Natural killer cell (primary cell): ENCODE measurements at regions not wholly inside any gene's neighbourhood (a gene's known extent, or its start where the extent isn't known, plus 50 kb on each side); places are given as distances from the start of the nearest gene placed in this dataset.

Experiments
- ATAC-seq, 3 donors: fragments of 150-1000 bp in 2 of 3; fragments of 200-7000 bp in 1 of 3; cut with Tn5 transposase; 1 replicate in 1 of 3; 2 replicates in 2 of 3; pipeline ENCODE4 v1.10.0; 2021; ENCODE audit warnings: mild to moderate bottlenecking in 2 of 3, moderate library complexity in 2 of 3
- DNase-seq, 2 donors: peaks; one replicate each; pipeline versions ENCODE4 v3.0.0 to v3.0.0-alpha.2; 2013 to 2021; ENCODE audit warnings: mixed read lengths in 1 of 2
- H3K27ac ChIP-seq: one replicate; pipeline ENCODE4 v1.5.1; 2013; ENCODE audit warnings: mild to moderate bottlenecking, low read length
- H3K27me3 ChIP-seq: one replicate; pipeline ENCODE4 v1.6.1; 2013; ENCODE audit warnings: low read length; ENCODE audit not compliant: control insufficient read depth, insufficient read depth
- H3K36me3 ChIP-seq: one replicate; pipeline ENCODE4 v1.6.1; 2013; ENCODE audit warnings: low read length; ENCODE audit not compliant: control insufficient read depth, insufficient read depth
- H3K4me1 ChIP-seq: one replicate; pipeline ENCODE4 v1.6.1; 2013; ENCODE audit warnings: low read length; ENCODE audit not compliant: control insufficient read depth, insufficient read depth
- H3K4me3 ChIP-seq: one replicate; pipeline ENCODE4 v1.5.1; 2013; ENCODE audit warnings: low read length
- H3K9me3 ChIP-seq: one replicate; pipeline ENCODE4 v1.6.1; 2013; ENCODE audit warnings: low read length; ENCODE audit not compliant: control insufficient read depth, insufficient read depth
- H3K27ac Mint-ChIP-seq, 2 donors: one replicate each; pipeline ENCODE4 v1.8.0; 2022; ENCODE audit warnings: mild to moderate bottlenecking in 2 of 2, mixed read lengths in 2 of 2, moderate library complexity in 1 of 2
- H3K27me3 Mint-ChIP-seq, 2 donors: one replicate each; pipeline ENCODE4 v1.8.0; 2022; ENCODE audit warnings: low read depth in 2 of 2, mixed read lengths in 2 of 2
- H3K36me3 Mint-ChIP-seq: one replicate; pipeline ENCODE4 v1.8.0; 2022; ENCODE audit warnings: mixed read lengths
- H3K4me1 Mint-ChIP-seq, 2 donors: one replicate each; pipeline ENCODE4 v1.8.0; 2022; ENCODE audit warnings: mixed read lengths in 2 of 2
- H3K4me3 Mint-ChIP-seq: one replicate; pipeline ENCODE4 v1.8.0; 2022; ENCODE audit warnings: mild to moderate bottlenecking, moderate library complexity, mixed read lengths
- H3K9me3 Mint-ChIP-seq, 2 donors: one replicate each; pipeline ENCODE4 v1.8.0; 2022; ENCODE audit warnings: mixed read lengths in 2 of 2
- WGBS: methylation state at CpG from one replicate; pipeline ENCODE4 v1.1.7; 2013; ENCODE audit warnings: missing lambda C conversion rate; ENCODE audit not compliant: insufficient coverage; 5-methylcytosine and 5-hydroxymethylcytosine counted together
- intact Hi-C: fragments of 100-400 bp; cut with micrococcal nuclease; formaldehyde crosslinking; loops from one replicate; pipeline ENCODE4 v1.14.2; 2022
- TF ChIP-seq, protein P1 (sequence below): fragments of 200-600 bp; IDR thresholded peaks from one replicate; pipeline ENCODE4 v1.8.0; 2022; ENCODE audit warnings: antibody characterized with exemption

DNA sequence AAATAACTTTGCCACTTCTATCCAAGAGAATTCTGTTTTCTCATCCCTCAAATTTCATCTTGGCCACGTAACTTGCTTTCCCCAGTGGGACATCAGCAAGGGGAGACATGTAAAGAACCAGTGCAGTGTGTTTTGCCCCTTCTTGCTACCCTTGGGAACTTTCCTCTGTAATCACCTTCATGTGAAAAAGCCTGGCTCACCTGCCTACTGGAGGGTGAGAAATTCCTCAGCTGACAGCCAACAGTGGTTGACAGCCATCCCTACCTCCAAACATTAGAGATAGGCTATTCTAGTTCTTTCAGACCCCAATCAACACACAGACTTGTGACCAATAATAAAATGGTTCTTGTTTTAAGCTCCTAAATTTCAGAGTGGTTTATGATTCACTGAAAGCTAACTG, 333.9 kb upstream of the TBC1D5 start:
- Histone ChIP-seq H3K9me3 (no peaks in the 10 kb centered on the region), H3K27me3 (no peaks in the 10 kb centered on the region), H3K4me1 (no peaks in the 10 kb centered on the region), H3K36me3 (no peaks in the 10 kb centered on the region), H3K4me3 (no peak overlapping the region), H3K27ac (no peak overlapping the region)
- intact Hi-C loops, result no loop called here
- TF ChIP-seq, protein P1, sequence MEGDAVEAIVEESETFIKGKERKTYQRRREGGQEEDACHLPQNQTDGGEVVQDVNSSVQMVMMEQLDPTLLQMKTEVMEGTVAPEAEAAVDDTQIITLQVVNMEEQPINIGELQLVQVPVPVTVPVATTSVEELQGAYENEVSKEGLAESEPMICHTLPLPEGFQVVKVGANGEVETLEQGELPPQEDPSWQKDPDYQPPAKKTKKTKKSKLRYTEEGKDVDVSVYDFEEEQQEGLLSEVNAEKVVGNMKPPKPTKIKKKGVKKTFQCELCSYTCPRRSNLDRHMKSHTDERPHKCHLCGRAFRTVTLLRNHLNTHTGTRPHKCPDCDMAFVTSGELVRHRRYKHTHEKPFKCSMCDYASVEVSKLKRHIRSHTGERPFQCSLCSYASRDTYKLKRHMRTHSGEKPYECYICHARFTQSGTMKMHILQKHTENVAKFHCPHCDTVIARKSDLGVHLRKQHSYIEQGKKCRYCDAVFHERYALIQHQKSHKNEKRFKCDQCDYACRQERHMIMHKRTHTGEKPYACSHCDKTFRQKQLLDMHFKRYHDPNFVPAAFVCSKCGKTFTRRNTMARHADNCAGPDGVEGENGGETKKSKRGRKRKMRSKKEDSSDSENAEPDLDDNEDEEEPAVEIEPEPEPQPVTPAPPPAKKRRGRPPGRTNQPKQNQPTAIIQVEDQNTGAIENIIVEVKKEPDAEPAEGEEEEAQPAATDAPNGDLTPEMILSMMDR, result no peak
- Mint-ChIP-seq H3K27ac (no peak overlapping the region), H3K4me1 (peaks cover 8 to 12% of the 10 kb centered on the region in 2 donors), H3K4me3 (no peak overlapping the region), H3K36me3 (no peaks in the 10 kb centered on the region), H3K27me3 (no peaks in the 10 kb centered on the region), H3K9me3 (no peaks in the 10 kb centered on the region)
- WGBS, result 93% methylated on average over 1 of the region's 1 CpG
- DNase-seq, result no peak
- ATAC-seq, result no peak

DNA sequence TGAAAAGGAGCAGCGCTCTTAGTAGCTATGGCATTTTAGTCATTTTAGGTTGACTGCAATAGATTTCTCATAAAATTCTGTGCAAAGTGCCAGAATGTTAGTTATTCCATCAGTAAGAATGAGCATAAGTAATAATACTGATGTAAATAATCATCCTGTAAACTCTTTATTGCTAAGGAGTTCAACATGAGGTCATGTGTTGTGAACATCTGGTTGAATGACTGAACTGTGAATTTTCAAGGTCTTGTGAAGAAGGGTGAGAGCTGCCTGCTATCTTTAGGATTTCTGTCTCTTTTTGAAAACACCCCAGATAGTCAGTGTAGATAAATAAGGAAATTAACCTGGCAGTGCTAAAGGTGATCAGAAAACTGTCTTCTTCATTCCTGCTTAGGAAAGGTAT, 333.4 kb upstream of the TBC1D5 start:
- Mint-ChIP-seq H3K4me1 (peaks cover 8 to 12% of the 10 kb centered on the region in 2 donors), H3K27ac (no peak overlapping the region), H3K27me3 (no peaks in the 10 kb centered on the region), H3K4me3 (no peak overlapping the region), H3K36me3 (no peaks in the 10 kb centered on the region), H3K9me3 (no peaks in the 10 kb centered on the region)
- Histone ChIP-seq H3K4me1 (no peaks in the 10 kb centered on the region), H3K27ac (no peak overlapping the region), H3K9me3 (no peaks in the 10 kb centered on the region), H3K36me3 (no peaks in the 10 kb centered on the region), H3K27me3 (no peaks in the 10 kb centered on the region), H3K4me3 (no peak overlapping the region)
- TF ChIP-seq, protein P1, result no peak
- no CpG with 5 or more reads among the region's 1 CpG for WGBS
- ATAC-seq (no peak), DNase-seq (no peak)
- intact Hi-C loops, result no loop called here

DNA sequence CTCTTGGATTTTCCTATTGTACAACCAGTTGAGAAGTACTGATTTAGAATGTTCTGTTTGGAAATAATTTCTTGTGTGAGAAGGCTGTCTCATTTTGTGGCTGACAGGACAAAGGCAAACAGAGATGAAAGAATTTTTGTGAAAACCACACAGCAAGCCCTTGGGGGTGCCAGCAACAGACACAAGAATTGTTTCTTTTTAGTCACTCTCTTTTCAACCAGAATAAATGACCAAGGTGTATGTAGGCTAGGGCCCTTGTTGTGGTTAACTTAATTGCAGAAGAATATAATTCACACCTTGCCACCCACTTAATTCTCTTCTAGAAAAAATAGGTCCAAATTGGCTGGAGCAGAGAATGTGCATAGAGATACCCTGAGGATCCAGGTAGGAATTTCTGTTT, 329.4 kb upstream of the TBC1D5 start:
- no peak overlapping the region for H3K4me3 ChIP-seq
- no peak overlapping the region for H3K27ac Mint-ChIP-seq
- peaks cover under 1 to 6% of the 10 kb centered on the region in 2 donors for H3K4me1 Mint-ChIP-seq
- no peaks in the 10 kb centered on the region for H3K36me3 ChIP-seq
- intact Hi-C loops, result no loop called here
- no peaks in the 10 kb centered on the region for H3K36me3 Mint-ChIP-seq
- no peak for DNase-seq
- no peak overlapping the region for H3K4me3 Mint-ChIP-seq
- H3K9me3 Mint-ChIP-seq, result no peaks in the 10 kb centered on the region
- no peak for ATAC-seq
- H3K27me3 Mint-ChIP-seq, result peaks cover 0 to 2% of the 10 kb centered on the region in 2 donors
- H3K27ac ChIP-seq, result no peak overlapping the region
- no peaks in the 10 kb centered on the region for H3K27me3 ChIP-seq
- TF ChIP-seq, protein P1, result no peak
- no peaks in the 10 kb centered on the region for H3K4me1 ChIP-seq
- no peaks in the 10 kb centered on the region for H3K9me3 ChIP-seq

DNA sequence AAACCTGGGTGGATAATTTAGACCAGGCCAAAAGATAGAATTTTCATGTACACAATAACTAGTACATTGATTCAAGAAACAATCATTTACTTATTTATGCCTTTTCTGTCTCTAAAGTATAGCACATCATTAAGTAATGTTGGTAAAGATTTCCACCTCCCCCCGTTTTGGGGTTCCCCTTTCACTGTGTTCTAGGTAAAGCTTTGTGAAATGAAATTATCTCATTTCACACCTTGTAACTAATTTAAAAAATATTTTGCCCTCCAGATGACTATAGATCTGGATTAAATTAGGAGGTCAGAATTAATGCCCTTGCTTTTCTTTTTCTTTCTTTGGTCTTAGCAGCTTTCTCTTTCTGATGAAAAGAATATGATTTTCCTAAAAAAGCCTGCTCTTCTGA, 328.5 kb upstream of the TBC1D5 start:
- H3K27ac ChIP-seq, result no peak overlapping the region
- no peak overlapping the region for H3K4me3 ChIP-seq
- H3K27ac Mint-ChIP-seq, result no peak overlapping the region
- peaks cover 0 to 2% of the 10 kb centered on the region in 2 donors for H3K27me3 Mint-ChIP-seq
- TF ChIP-seq, protein P1, result no peak
- H3K27me3 ChIP-seq, result no peaks in the 10 kb centered on the region
- no peaks in the 10 kb centered on the region for H3K9me3 ChIP-seq
- no peaks in the 10 kb centered on the region for H3K36me3 Mint-ChIP-seq
- ATAC-seq (no peak), DNase-seq (no peak)
- intact Hi-C loops, result no loop called here
- no peaks in the 10 kb centered on the region for H3K4me1 ChIP-seq
- no peaks in the 10 kb centered on the region for H3K4me1 Mint-ChIP-seq
- H3K4me3 Mint-ChIP-seq, result no peak overlapping the region
- H3K36me3 ChIP-seq, result no peaks in the 10 kb centered on the region
- WGBS, result no CpG with 5 or more reads among the region's 1 CpG
- H3K9me3 Mint-ChIP-seq, result no peaks in the 10 kb centered on the region
